C4-2B (cell line): ENCODE measurements at regions not wholly inside any gene's neighbourhood (a gene's known extent, or its start where the extent isn't known, plus 50 kb on each side); places are given as distances from the start of the nearest gene placed in this dataset.

ENCODE experiments used
- H3K27ac ChIP-seq: fragments of 450-650 bp; 2 replicates; pipeline ENCODE4 v1.5.1; 2017
- CTCF ChIP-seq: fragments of 450-650 bp; conservative IDR thresholded peaks from 2 replicates; pipeline ENCODE4 v1.5.1; 2017; ENCODE audit warnings: mild to moderate bottlenecking
- ZFX ChIP-seq: fragments of 450-650 bp; IDR thresholded peaks from 2 replicates; pipeline ENCODE4 v1.6.1; 2017

- H3K27ac ChIP-seq, result no peak overlapping the region
- TF ChIP-seq ZFX (no peak), CTCF (no peak)
Observed at GRCh38 chr11:70486731-70487130, 88.4 kb downstream of the CTTN start.

GRCh38 chr11:70487160-70487559 lies 88.8 kb downstream of the CTTN start:
- H3K27ac ChIP-seq, result no peak overlapping the region
- TF ChIP-seq ZFX, result no peak
- TF ChIP-seq CTCF, result no peak

- TF ChIP-seq ZFX (no peak; the same call in 1 of the 2 replicates), CTCF (no peak)
- no peak overlapping the region for H3K27ac ChIP-seq
Observed at GRCh38 chr11:70487756-70488155, 89.4 kb downstream of the CTTN start.

GRCh38 chr11:70488171-70488703 lies 89.9 kb downstream of the CTTN start:
- TF ChIP-seq ZFX (no peak), CTCF (no peak)
- no peak overlapping the region for H3K27ac ChIP-seq

- TF ChIP-seq CTCF (no peak), ZFX (no peak)
- no peak overlapping the region for H3K27ac ChIP-seq
Observed at GRCh38 chr11:70489276-70489675, 90.9 kb downstream of the CTTN start.

GRCh38 chr11:70490208-70490607 lies 91.9 kb downstream of the CTTN start:
- TF ChIP-seq CTCF, result no peak
- no peak for TF ChIP-seq ZFX
- H3K27ac ChIP-seq, result no peak overlapping the region

GRCh38 chr11:70490723-70491558 lies 92.6 kb downstream of the CTTN start:
- H3K27ac ChIP-seq, result no peak overlapping the region

More at GRCh38 chr11:70490723-70491558, 92.6 kb downstream of the CTTN start:
- TF ChIP-seq CTCF (no peak), ZFX (no peak)
